ENCODE measurements at regions not wholly inside any gene's neighbourhood (a gene's known extent, or its start where the extent isn't known, plus 50 kb on each side); places are given as distances from the start of the nearest gene placed in this dataset.

- TF ChIP-seq, protein P1, sequence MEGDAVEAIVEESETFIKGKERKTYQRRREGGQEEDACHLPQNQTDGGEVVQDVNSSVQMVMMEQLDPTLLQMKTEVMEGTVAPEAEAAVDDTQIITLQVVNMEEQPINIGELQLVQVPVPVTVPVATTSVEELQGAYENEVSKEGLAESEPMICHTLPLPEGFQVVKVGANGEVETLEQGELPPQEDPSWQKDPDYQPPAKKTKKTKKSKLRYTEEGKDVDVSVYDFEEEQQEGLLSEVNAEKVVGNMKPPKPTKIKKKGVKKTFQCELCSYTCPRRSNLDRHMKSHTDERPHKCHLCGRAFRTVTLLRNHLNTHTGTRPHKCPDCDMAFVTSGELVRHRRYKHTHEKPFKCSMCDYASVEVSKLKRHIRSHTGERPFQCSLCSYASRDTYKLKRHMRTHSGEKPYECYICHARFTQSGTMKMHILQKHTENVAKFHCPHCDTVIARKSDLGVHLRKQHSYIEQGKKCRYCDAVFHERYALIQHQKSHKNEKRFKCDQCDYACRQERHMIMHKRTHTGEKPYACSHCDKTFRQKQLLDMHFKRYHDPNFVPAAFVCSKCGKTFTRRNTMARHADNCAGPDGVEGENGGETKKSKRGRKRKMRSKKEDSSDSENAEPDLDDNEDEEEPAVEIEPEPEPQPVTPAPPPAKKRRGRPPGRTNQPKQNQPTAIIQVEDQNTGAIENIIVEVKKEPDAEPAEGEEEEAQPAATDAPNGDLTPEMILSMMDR (IDR thresholded peaks at IDR 0.05; ENCODE audit: low read depth, low read length, missing input control) = no peak
- no peak for TF ChIP-seq SP1 (IDR thresholded peaks at IDR 0.05)
- no peak for TF ChIP-seq RAD21 (IDR thresholded peaks at IDR 0.05)
- TF ChIP-seq, protein P2, sequence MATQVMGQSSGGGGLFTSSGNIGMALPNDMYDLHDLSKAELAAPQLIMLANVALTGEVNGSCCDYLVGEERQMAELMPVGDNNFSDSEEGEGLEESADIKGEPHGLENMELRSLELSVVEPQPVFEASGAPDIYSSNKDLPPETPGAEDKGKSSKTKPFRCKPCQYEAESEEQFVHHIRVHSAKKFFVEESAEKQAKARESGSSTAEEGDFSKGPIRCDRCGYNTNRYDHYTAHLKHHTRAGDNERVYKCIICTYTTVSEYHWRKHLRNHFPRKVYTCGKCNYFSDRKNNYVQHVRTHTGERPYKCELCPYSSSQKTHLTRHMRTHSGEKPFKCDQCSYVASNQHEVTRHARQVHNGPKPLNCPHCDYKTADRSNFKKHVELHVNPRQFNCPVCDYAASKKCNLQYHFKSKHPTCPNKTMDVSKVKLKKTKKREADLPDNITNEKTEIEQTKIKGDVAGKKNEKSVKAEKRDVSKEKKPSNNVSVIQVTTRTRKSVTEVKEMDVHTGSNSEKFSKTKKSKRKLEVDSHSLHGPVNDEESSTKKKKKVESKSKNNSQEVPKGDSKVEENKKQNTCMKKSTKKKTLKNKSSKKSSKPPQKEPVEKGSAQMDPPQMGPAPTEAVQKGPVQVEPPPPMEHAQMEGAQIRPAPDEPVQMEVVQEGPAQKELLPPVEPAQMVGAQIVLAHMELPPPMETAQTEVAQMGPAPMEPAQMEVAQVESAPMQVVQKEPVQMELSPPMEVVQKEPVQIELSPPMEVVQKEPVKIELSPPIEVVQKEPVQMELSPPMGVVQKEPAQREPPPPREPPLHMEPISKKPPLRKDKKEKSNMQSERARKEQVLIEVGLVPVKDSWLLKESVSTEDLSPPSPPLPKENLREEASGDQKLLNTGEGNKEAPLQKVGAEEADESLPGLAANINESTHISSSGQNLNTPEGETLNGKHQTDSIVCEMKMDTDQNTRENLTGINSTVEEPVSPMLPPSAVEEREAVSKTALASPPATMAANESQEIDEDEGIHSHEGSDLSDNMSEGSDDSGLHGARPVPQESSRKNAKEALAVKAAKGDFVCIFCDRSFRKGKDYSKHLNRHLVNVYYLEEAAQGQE (IDR thresholded peaks at IDR 0.05) = no peak
- TF ChIP-seq, protein P3, sequence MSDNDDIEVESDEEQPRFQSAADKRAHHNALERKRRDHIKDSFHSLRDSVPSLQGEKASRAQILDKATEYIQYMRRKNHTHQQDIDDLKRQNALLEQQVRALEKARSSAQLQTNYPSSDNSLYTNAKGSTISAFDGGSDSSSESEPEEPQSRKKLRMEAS (IDR thresholded peaks at IDR 0.05) = no peak
- no peak for TF ChIP-seq HNF4G (IDR thresholded peaks at IDR 0.05)
These were observed 253.4 kb upstream of the CSF3R start for GRCh38 chr1:36735939-36736730.

All from liver (tissue), 3 donors.